Pancreas (tissue), 10 donors: ENCODE measurements at regions not wholly inside any gene's neighbourhood (a gene's known extent, or its start where the extent isn't known, plus 50 kb on each side); places are given as distances from the start of the nearest gene placed in this dataset.

Source experiments
- ATAC-seq, 4 donors: fragments of 200-7000 bp; cut with Tn5 transposase; one replicate each; pipeline versions ENCODE4 v1.8.0 to v1.9.1; 2020; ENCODE audit warnings: mild to moderate bottlenecking in 4 of 4, moderate library complexity in 4 of 4
- DNase-seq, 6 donors: peaks; one replicate each; pipeline ENCODE4 v3.0.0-alpha.2; 2020
- FAIRE-seq: peaks from 2 replicates; lab custom pipeline; 2012; peaks lifted over from hg19 to GRCh38; lab: Jason Lieb, UNC
- H3K27ac ChIP-seq, 4 donors: fragments of 200-600 bp; sonication (generic); 1 replicate in 3 of 4; 2 replicates in 1 of 4; pipeline versions ENCODE4 v1.5.0 to v1.8.0; 2020
- H3K27me3 ChIP-seq, 4 donors: fragments of 200-600 bp; one replicate each; pipeline ENCODE4 v1.8.0; 2021
- H3K36me3 ChIP-seq, 3 donors: fragments of 200-600 bp; sonication (generic) in 1 of 3; one replicate each; pipeline versions ENCODE4 v1.5.0 to v1.8.0; 2020 to 2021
- H3K4me1 ChIP-seq, 3 donors: fragments of 200-600 bp; one replicate each; pipeline ENCODE4 v1.8.0; 2021
- H3K4me3 ChIP-seq, 4 donors: fragments of 200-600 bp; sonication (generic) in 2 of 4; one replicate each; pipeline versions ENCODE4 v1.5.0 to v1.8.0; 2020 to 2021
- H3K9me3 ChIP-seq, 4 donors: fragments of 200-600 bp; one replicate each; pipeline ENCODE4 v1.8.0; 2021
- WGBS, 2 donors: extraction: QIAGEN DNeasy Blood & Tissue Kit; methylation state at CpG; one replicate each; pipeline ENCODE4 v1.1.7; 2013; 5-methylcytosine and 5-hydroxymethylcytosine counted together
- intact Hi-C, 3 donors: fragments of 100-400 bp; cut with DNase I; formaldehyde crosslinking; loops; one replicate each; pipeline versions ENCODE4 v1.11.1 to v1.14.2; 2022
- TF ChIP-seq, protein P1 (sequence below), 4 donors: fragments of 200-600 bp; sonication (generic) in 3 of 4; IDR thresholded peaks; one replicate each; pipeline versions ENCODE4 v1.5.0 to v1.8.0; 2021; ENCODE audit warnings: antibody characterized with exemption in 4 of 4
- donor health status: healthy with polysubstance abuse.
- donor health status: DM: no; HTN: no; CAD: no; lungs with moderate emphysema.
- donor health status: DM: no; HTN: no; CAD: no.
- donor health status: control.
- donor health status: control.
- donor health status: Bipolar disorder and iron deficiency.
- donor health status: DM: yes; HTN: yes; CAD: no.
- donor health status: DM: no; HTN: no; CAD: no.
- donor health status: DM: no; HTN: no; CAD: no.
- donor health status: DM: yes; HTN: yes; CAD: no.

DNA sequence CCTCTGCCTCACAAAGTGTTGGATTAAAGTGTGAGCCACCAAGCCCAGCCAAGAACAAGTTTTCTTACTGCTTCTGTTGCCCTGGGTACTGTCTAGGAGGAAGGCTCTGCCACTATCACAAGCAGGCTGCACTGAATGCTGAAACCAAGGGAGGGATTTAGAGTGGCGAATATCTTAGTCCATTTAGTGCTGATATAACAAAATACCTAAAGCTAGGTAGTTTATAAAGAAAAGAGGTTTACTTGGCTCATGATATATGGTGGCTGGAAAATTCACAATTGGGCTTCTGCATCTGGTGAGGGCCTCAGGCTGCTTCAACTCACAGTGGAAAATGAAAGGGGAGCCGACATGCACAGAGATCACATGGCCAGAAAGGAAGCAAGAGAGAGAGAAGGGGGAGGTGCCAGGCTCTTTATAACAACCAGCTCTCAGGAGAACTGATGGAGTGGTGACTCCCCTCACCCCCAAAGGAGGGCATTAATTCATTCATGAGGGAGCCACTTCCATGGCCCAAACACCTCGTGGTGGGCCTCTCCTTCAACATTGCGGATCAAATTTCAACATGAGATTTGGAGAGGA is 146.0 kb upstream of the SERPINE2 start:
- Histone ChIP-seq H3K4me1 (no peaks in the 10 kb centered on the region), H3K4me3 (no peak overlapping the region), H3K27ac (no peak overlapping the region), H3K36me3 (no peaks in the 10 kb centered on the region), H3K9me3 (no peaks in the 10 kb centered on the region), H3K27me3 (no peaks in the 10 kb centered on the region)
- WGBS, 2 donors = 68 to 71% methylated on average over 4 of the region's 4 CpGs
- DNase-seq (no peak), FAIRE-seq (no peak), ATAC-seq (no peak)
- intact Hi-C loops = no loop called here
- TF ChIP-seq, protein P1, sequence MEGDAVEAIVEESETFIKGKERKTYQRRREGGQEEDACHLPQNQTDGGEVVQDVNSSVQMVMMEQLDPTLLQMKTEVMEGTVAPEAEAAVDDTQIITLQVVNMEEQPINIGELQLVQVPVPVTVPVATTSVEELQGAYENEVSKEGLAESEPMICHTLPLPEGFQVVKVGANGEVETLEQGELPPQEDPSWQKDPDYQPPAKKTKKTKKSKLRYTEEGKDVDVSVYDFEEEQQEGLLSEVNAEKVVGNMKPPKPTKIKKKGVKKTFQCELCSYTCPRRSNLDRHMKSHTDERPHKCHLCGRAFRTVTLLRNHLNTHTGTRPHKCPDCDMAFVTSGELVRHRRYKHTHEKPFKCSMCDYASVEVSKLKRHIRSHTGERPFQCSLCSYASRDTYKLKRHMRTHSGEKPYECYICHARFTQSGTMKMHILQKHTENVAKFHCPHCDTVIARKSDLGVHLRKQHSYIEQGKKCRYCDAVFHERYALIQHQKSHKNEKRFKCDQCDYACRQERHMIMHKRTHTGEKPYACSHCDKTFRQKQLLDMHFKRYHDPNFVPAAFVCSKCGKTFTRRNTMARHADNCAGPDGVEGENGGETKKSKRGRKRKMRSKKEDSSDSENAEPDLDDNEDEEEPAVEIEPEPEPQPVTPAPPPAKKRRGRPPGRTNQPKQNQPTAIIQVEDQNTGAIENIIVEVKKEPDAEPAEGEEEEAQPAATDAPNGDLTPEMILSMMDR (IDR thresholded peaks at IDR 0.05) = no peak

DNA sequence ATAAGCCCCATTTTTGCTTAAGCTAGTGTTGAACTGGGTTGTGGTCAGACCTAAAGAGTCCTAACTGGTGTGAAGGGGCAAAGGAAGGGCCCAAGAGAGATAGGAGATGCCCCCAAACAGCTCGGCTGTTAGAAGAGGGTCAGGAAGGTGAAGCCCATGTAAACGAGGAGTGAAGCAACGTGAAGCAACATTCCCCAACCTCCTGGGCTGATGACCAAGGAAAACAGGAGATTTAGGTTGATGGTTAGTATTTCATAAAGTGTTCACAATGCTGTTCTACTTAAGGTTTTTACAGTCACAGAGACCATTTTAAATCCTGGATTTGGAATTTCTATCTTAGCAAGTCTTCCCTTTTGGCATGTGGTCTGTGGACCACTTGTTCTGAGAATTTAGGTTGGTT is 144.0 kb upstream of the SERPINE2 start:
- FAIRE-seq = no peak

DNA sequence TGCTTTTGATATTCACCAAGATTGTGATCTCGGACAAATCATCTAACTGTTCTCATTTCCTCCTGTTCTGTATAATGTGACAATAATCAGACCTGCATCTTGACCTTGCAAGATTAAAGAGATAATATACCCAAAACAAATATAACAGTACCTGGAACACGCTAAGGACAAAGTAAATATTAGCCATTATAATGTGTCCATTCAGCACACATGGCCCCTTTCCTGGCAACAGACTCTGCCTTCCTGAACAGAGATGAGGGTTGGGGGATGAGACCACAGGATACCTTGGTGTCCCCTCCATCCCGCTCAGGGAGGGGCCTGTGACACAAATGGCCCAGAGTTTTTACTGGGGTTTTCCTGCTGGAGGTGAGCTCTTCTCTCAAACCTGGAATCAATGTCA is 143.4 kb upstream of the SERPINE2 start:
- intact Hi-C loops = no loop called here
- no peak for FAIRE-seq
- TF ChIP-seq, protein P1 (IDR thresholded peaks at IDR 0.05) = no peak

More for the DNA sequence above, 144.0 kb upstream of the SERPINE2 start:
- no peak for ATAC-seq
- Histone ChIP-seq H3K4me3 (no peak overlapping the region), H3K36me3 (no peaks in the 10 kb centered on the region), H3K4me1 (no peaks in the 10 kb centered on the region), H3K27me3 (no peaks in the 10 kb centered on the region), H3K27ac (no peak overlapping the region), H3K9me3 (no peaks in the 10 kb centered on the region)
- TF ChIP-seq, protein P1 (IDR thresholded peaks at IDR 0.05) = no peak
- 57 to 70% methylated on average over 3 of the region's 3 CpGs for WGBS, 2 donors
- no peak for DNase-seq
- intact Hi-C loops = no loop called here

DNA sequence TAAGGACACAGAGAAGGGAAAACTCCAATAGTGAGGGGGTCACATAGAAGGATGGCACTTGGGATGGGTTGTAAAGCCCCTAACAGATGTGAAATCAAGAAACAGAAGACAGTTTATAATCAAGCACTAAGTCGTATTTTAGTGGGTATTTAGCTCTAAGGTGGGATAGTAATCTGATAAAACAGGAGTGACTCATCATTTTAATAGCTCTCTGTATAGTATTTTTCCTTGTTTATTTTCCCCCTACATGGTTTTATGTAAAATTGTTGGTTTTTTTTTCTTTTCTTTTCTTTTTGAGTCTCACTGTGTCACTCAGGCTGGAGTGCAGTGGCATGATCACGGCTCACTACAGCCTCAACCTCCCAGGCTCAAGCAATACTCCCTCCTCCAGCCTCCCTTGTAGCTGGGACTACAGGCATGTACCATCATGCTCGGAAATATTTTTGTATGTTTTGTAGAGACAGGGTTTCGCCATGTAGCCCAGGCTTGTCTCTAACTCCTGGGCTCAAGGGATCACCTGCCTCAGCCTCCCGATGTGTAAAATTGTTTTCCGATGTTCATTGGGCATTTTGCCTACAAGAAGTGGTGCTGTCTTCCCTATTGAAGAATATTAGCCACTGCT is 142.6 kb upstream of the SERPINE2 start:
- Histone ChIP-seq H3K9me3 (no peaks in the 10 kb centered on the region), H3K27ac (no peak overlapping the region), H3K27me3 (no peaks in the 10 kb centered on the region), H3K4me1 (no peaks in the 10 kb centered on the region), H3K4me3 (no peak overlapping the region), H3K36me3 (no peaks in the 10 kb centered on the region)
- FAIRE-seq (no peak), ATAC-seq (no peak), DNase-seq (no peak)
- 70 to 72% methylated on average over 6 of the region's 6 CpGs for whole genome bisulfite sequencing, 2 donors
- TF ChIP-seq, protein P1 (IDR thresholded peaks at IDR 0.05) = no peak
- intact Hi-C loops = no loop called here

More for the DNA sequence above, 143.4 kb upstream of the SERPINE2 start:
- Histone ChIP-seq H3K4me1 (no peaks in the 10 kb centered on the region), H3K36me3 (no peaks in the 10 kb centered on the region), H3K9me3 (no peaks in the 10 kb centered on the region), H3K4me3 (no peak overlapping the region), H3K27ac (no peak overlapping the region), H3K27me3 (no peaks in the 10 kb centered on the region)
- DNase-seq (no peak), ATAC-seq (no peak)
- WGBS, 2 donors = 44 to 49% methylated on average over 3 of the region's 3 CpGs

DNA sequence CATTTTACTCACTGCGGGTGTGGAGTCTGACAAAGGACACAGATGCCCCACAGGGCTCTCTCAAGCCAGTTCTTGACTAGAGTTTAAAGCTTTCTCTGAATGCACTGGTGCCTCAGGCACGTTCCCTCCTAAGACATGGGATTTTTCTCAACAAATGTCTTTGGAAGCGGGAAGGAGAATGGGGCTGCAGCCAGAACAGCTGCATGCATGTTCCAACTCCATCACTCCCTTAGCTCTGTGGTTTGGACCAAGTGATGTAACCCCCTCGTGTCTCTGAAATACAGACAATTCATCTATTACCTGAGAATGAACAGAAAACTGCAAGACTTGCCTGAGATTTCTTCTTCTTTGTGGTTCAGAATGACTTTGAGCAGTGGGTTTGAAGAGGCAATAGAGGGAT is 141.7 kb upstream of the SERPINE2 start:
- DNase-seq = no peak
- TF ChIP-seq, protein P1 (IDR thresholded peaks at IDR 0.05) = no peak
- no peak overlapping the region for H3K27ac ChIP-seq

More for the DNA sequence above, 141.7 kb upstream of the SERPINE2 start:
- intact Hi-C loops = no loop called here
- 68 to 73% methylated on average over 4 of the region's 4 CpGs for WGBS, 2 donors
- no peaks in the 10 kb centered on the region for H3K27me3 ChIP-seq
- H3K4me1 ChIP-seq = no peaks in the 10 kb centered on the region
- H3K9me3 ChIP-seq = no peaks in the 10 kb centered on the region
- H3K4me3 ChIP-seq = no peak overlapping the region
- no peaks in the 10 kb centered on the region for H3K36me3 ChIP-seq
- FAIRE-seq (no peak), ATAC-seq (no peak)
